HCT116 (cell line): ENCODE measurements at regions not wholly inside any gene's neighbourhood (a gene's known extent, or its start where the extent isn't known, plus 50 kb on each side); places are given as distances from the start of the nearest gene placed in this dataset.

ENCODE experiments used
- ATAC-seq: fragments of 200-7000 bp; cut with Tn5 transposase; 2 replicates; pipeline ENCODE4 v1.9.1; 2020; ENCODE audit warnings: mild to moderate bottlenecking, moderate library complexity
- BruUV-seq: library from RNA; stranded (reverse); fragments of 400-500 nt; replicated peaks from 2 replicates; lab custom pipeline; 2021; lab: Mats Ljungman, UMichigan
- CTCF ChIA-PET: fragments of 300-600 bp; sonication (Branson Sonifier 250); formaldehyde crosslinking; loops from one replicate; lab custom pipeline; 2021; ENCODE audit warnings: antibody characterized with exemption; lab: Charles Lee
- POLR2A ChIA-PET: fragments of 300-600, 350-600 bp; sonication (Branson Sonifier 250); formaldehyde crosslinking; loops from one replicate; lab custom pipeline; 2021; ENCODE audit warnings: antibody characterized with exemption; lab: Charles Lee
- RAD21 ChIA-PET, 2 experiments: fragments of 300-600 bp; sonication (Branson Sonifier 250); formaldehyde crosslinking; loops; one replicate each; lab custom pipeline; 2023; ENCODE audit warnings: low total read pairs in 2 of 2; ENCODE audit not compliant: uncharacterized antibody in 2 of 2, unreplicated experiment in 2 of 2, low non-redundant PET in 1 of 2; lab: Charles Lee
- DNase-seq: peaks from one replicate; pipeline ENCODE4 v3.0.0-alpha.2; 2010; ENCODE audit warnings: low read depth, low spot score
- H2AFZ ChIP-seq: fragments of 200-600 bp; shearing (Covaris generic), sonication (generic); 2 replicates; pipeline ENCODE4 v1.6.1; 2017; ENCODE audit warnings: low read depth, mixed run types, mixed read lengths, antibody characterized with exemption, low read length; ENCODE audit not compliant: poor library complexity, severe bottlenecking
- H3K27ac ChIP-seq: 2 replicates; pipeline ENCODE4 v1.5.1; 2012; ENCODE audit warnings: low read depth, low read length
- H3K27me3 ChIP-seq: fragments of 200-600 bp; sonication (generic); 2 replicates; pipeline ENCODE4 v1.6.1; 2016; ENCODE audit warnings: mixed run types, low read length, mixed read lengths; ENCODE audit not compliant: insufficient read depth
- H3K36me3 ChIP-seq, 2 experiments: fragments of 200-500 bp in 1 of 2; fragments of 200-600 bp in 1 of 2; sonication (Bioruptor generic) in 1 of 2; sonication (generic) in 1 of 2; 2 replicates each; pipeline versions ENCODE4 v1.5.1 to v1.6.1; 2014 to 2016; ENCODE audit warnings: low read length in 2 of 2, inconsistent platforms in 1 of 2, mixed read lengths in 1 of 2, mixed run types in 1 of 2; ENCODE audit not compliant: insufficient read depth in 2 of 2, control insufficient read depth in 1 of 2
- H3K4me1 ChIP-seq, 2 experiments: fragments of 200-600 bp in 1 of 2; sonication (generic) in 1 of 2; 2 replicates each; pipeline versions ENCODE4 v1.5.1 to v1.6.1; 2012 to 2017; ENCODE audit warnings: low read length in 2 of 2, inconsistent platforms in 1 of 2, mild to moderate bottlenecking in 1 of 2, mixed read lengths in 1 of 2, mixed run types in 1 of 2, moderate library complexity in 1 of 2; ENCODE audit not compliant: insufficient read depth in 2 of 2, control insufficient read depth in 1 of 2
- H3K4me2 ChIP-seq: fragments of 200-600 bp; sonication (generic); 2 replicates; pipeline ENCODE4 v1.6.1; 2017; ENCODE audit warnings: mixed run types, low read length, mixed read lengths
- H3K4me3 ChIP-seq, 2 experiments: fragments of 200-600 bp in 1 of 2; sonication (generic) in 1 of 2; replicated peaks in 1 of 2; 2 replicates each; pipeline ENCODE4 v1.5.1; 2011 to 2016; ENCODE audit warnings: low read length in 2 of 2, control low read depth in 1 of 2, low read depth in 1 of 2, mild to moderate bottlenecking in 1 of 2, mixed read lengths in 1 of 2, mixed run types in 1 of 2
- H3K79me2 ChIP-seq: fragments of 200-600 bp; sonication (generic); 2 replicates; pipeline ENCODE4 v1.6.1; 2017; ENCODE audit warnings: mild to moderate bottlenecking, mixed run types, low read length, moderate library complexity, mixed read lengths; ENCODE audit not compliant: insufficient read depth
- H3K9ac ChIP-seq: fragments of 200-600 bp; sonication (generic); 2 replicates; pipeline ENCODE4 v1.6.1; 2016; ENCODE audit warnings: low read length, mixed read lengths
- H3K9me2 ChIP-seq: fragments of 200-600 bp; sonication (generic), shearing (Covaris generic); 2 replicates; pipeline ENCODE4 v1.6.1; 2017; ENCODE audit warnings: mixed run types, mild to moderate bottlenecking, moderate library complexity; ENCODE audit not compliant: insufficient read depth
- H3K9me3 ChIP-seq, 2 experiments: fragments of 200-500 bp in 1 of 2; fragments of 200-600 bp in 1 of 2; sonication (Bioruptor generic) in 1 of 2; sonication (generic) in 1 of 2; 2 replicates each; pipeline ENCODE4 v1.6.1; 2014 to 2017; ENCODE audit warnings: low read length in 2 of 2, mixed read lengths in 2 of 2, inconsistent platforms in 1 of 2, low read depth in 1 of 2, mild to moderate bottlenecking in 1 of 2, mixed run types in 1 of 2, moderate library complexity in 1 of 2; ENCODE audit not compliant: control insufficient read depth in 1 of 2, insufficient read depth in 1 of 2
- H4K20me1 ChIP-seq: fragments of 200-600 bp; sonication (generic), shearing (Covaris generic); 2 replicates; pipeline ENCODE4 v1.6.1; 2017; ENCODE audit warnings: mixed run types, mild to moderate bottlenecking, moderate library complexity; ENCODE audit not compliant: insufficient read depth
- CBX3 ChIP-seq: IDR thresholded peaks from 2 replicates; pipeline ENCODE4 v1.6.1; 2012; ENCODE audit warnings: low read depth
- CEBPB ChIP-seq: IDR thresholded peaks from 2 replicates; pipeline ENCODE4 v1.6.1; 2012; ENCODE audit warnings: low read depth
- ELF1 ChIP-seq: IDR thresholded peaks from 2 replicates; pipeline ENCODE4 v1.6.1; 2012; ENCODE audit warnings: low read depth, borderline replicate concordance
- JUND ChIP-seq: IDR thresholded peaks from 2 replicates; pipeline ENCODE4 v1.6.1; 2012
- MAX ChIP-seq: IDR thresholded peaks from 2 replicates; pipeline ENCODE4 v1.6.1; 2012
- POLR2A ChIP-seq: IDR thresholded peaks from 2 replicates; pipeline ENCODE4 v1.7.0; 2011; ENCODE audit warnings: borderline replicate concordance; ENCODE audit not compliant: insufficient read depth, insufficient read length; ENCODE audit errors: extremely low read depth
- POLR2AphosphoS5 ChIP-seq: IDR thresholded peaks from 2 replicates; pipeline ENCODE4 v1.6.1; 2011; ENCODE audit warnings: mild to moderate bottlenecking, low read depth, low read length, moderate library complexity
- RAD21 ChIP-seq: IDR thresholded peaks from 2 replicates; pipeline ENCODE4 v1.6.1; 2012; ENCODE audit warnings: low read depth, mild to moderate bottlenecking
- YY1 ChIP-seq: IDR thresholded peaks from 2 replicates; pipeline ENCODE4 v1.6.1; 2011; ENCODE audit warnings: low read length, low read depth, moderate library complexity, mild to moderate bottlenecking; ENCODE audit not compliant: insufficient replicate concordance; ENCODE audit errors: extremely low read depth
- ZFX ChIP-seq: fragments of 450-650 bp; IDR thresholded peaks from 2 replicates; pipeline ENCODE4 v1.6.1; 2017
- intact Hi-C: fragments of 100-400 bp; cut with micrococcal nuclease; formaldehyde crosslinking; loops from 2 replicates; pipeline ENCODE4 v1.10.0; 2022
- TF ChIP-seq, protein P1 (sequence below): IDR thresholded peaks from 2 replicates; pipeline ENCODE4 v1.6.1; 2011; ENCODE audit warnings: mild to moderate bottlenecking, low read length, moderate library complexity; ENCODE audit not compliant: insufficient replicate concordance; ENCODE audit errors: extremely low read depth
- TF ChIP-seq, protein P2 (sequence below): IDR thresholded peaks from 2 replicates; pipeline ENCODE4 v1.6.1; 2012; ENCODE audit warnings: low read depth
- TF ChIP-seq, protein P3 (sequence below): IDR thresholded peaks from 2 replicates; pipeline ENCODE4 v1.6.1; 2012

DNA sequence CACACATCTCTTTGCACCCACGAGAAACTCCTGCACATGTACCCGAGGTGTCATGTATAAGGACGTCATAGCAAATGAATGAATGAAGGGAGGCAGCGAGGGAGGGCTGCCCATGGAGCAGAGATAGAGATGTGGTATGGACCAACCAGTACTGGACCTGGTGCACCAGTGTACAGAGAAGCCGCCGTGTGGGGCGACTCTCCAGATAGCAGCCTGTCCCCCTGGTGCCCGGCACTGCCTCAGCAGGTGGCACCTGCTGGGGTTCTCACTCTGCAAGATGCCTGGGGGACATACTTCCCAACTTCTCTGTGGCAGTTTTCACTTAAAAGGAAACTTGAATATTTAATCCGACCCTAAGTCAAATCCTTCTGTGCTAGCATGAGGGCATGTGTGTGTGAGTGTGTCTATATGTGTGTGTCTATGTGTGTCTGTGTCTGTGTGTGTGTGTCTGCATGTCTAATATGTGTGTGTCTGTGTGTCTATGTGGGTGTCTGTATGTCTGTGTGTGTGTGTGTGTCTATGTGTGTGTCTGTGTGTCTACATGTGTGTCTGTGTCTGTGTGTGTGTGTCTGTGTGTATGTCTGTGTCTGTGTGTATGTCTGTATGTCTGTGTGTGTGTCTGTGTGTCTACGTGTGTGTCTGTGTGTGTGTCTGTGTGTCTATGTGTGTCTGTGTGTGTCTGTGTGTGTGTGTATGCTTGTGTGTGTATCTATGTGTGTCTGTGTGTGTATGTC lies 132.0 kb downstream of the RNASET2 start:
- H3K9ac ChIP-seq: no peak overlapping the region
- no peak overlapping the region for H3K4me2 ChIP-seq
- no TSS peak for BruUV-seq
- no peaks in the 10 kb centered on the region for H3K9me3 ChIP-seq
- no peak overlapping the region for H3K27ac ChIP-seq
- no peak overlapping the region for H3K4me3 ChIP-seq
- ATAC-seq (no peak), DNase-seq (no peak)
- no peak overlapping the region for H2AFZ ChIP-seq
- no peaks in the 10 kb centered on the region for H3K27me3 ChIP-seq
- H3K79me2 ChIP-seq: no peaks in the 10 kb centered on the region
- H3K36me3 ChIP-seq: no peaks in the 10 kb centered on the region
- ChIA-PET POLR2A (no interaction called here), CTCF (no interaction called here), RAD21 (no interaction called here)
- H3K9me2 ChIP-seq: no peaks in the 10 kb centered on the region
- intact Hi-C loops: no loop called here
- TF ChIP-seq ELF1 (no peak), RAD21 (no peak), CEBPB (no peak), ZFX (no peak), CBX3 (no peak), POLR2A (no peak), JUND (no peak), MAX (no peak), YY1 (no peak), POLR2AphosphoS5 (no peak)
- TF ChIP-seq, protein P1, sequence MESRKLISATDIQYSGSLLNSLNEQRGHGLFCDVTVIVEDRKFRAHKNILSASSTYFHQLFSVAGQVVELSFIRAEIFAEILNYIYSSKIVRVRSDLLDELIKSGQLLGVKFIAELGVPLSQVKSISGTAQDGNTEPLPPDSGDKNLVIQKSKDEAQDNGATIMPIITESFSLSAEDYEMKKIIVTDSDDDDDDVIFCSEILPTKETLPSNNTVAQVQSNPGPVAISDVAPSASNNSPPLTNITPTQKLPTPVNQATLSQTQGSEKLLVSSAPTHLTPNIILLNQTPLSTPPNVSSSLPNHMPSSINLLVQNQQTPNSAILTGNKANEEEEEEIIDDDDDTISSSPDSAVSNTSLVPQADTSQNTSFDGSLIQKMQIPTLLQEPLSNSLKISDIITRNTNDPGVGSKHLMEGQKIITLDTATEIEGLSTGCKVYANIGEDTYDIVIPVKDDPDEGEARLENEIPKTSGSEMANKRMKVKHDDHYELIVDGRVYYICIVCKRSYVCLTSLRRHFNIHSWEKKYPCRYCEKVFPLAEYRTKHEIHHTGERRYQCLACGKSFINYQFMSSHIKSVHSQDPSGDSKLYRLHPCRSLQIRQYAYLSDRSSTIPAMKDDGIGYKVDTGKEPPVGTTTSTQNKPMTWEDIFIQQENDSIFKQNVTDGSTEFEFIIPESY: no peak
- TF ChIP-seq, protein P2, sequence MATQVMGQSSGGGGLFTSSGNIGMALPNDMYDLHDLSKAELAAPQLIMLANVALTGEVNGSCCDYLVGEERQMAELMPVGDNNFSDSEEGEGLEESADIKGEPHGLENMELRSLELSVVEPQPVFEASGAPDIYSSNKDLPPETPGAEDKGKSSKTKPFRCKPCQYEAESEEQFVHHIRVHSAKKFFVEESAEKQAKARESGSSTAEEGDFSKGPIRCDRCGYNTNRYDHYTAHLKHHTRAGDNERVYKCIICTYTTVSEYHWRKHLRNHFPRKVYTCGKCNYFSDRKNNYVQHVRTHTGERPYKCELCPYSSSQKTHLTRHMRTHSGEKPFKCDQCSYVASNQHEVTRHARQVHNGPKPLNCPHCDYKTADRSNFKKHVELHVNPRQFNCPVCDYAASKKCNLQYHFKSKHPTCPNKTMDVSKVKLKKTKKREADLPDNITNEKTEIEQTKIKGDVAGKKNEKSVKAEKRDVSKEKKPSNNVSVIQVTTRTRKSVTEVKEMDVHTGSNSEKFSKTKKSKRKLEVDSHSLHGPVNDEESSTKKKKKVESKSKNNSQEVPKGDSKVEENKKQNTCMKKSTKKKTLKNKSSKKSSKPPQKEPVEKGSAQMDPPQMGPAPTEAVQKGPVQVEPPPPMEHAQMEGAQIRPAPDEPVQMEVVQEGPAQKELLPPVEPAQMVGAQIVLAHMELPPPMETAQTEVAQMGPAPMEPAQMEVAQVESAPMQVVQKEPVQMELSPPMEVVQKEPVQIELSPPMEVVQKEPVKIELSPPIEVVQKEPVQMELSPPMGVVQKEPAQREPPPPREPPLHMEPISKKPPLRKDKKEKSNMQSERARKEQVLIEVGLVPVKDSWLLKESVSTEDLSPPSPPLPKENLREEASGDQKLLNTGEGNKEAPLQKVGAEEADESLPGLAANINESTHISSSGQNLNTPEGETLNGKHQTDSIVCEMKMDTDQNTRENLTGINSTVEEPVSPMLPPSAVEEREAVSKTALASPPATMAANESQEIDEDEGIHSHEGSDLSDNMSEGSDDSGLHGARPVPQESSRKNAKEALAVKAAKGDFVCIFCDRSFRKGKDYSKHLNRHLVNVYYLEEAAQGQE: no peak
- TF ChIP-seq, protein P3, sequence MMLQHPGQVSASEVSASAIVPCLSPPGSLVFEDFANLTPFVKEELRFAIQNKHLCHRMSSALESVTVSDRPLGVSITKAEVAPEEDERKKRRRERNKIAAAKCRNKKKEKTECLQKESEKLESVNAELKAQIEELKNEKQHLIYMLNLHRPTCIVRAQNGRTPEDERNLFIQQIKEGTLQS: no peak
- no peaks in the 10 kb centered on the region for H3K4me1 ChIP-seq
- H4K20me1 ChIP-seq: no peaks in the 10 kb centered on the region
